Heart left ventricle (tissue), 16 donors: ENCODE measurements at regions not wholly inside any gene's neighbourhood (a gene's known extent, or its start where the extent isn't known, plus 50 kb on each side); places are given as distances from the start of the nearest gene placed in this dataset.

Experiments used
- ATAC-seq, 4 donors: fragments of 200-7000 bp; cut with Tn5 transposase; one replicate each; pipeline ENCODE4 v1.9.1; 2020 to 2022; ENCODE audit warnings: moderate library complexity in 4 of 4, mild to moderate bottlenecking in 3 of 4, moderate number of reproducible peaks in 1 of 4
- DNase-seq, 5 donors: peaks; one replicate each; pipeline ENCODE4 v3.0.0-alpha.2; 2020
- H3K27ac ChIP-seq, 12 donors: fragments of 200-600 bp; sonication (generic) in 4 of 12; one replicate each; pipeline versions ENCODE4 v1.5.0 to v1.8.0; 2016 to 2022; ENCODE audit warnings: mild to moderate bottlenecking in 2 of 12
- H3K27me3 ChIP-seq, 9 donors: fragments of 200-600 bp; sonication (generic) in 2 of 9; one replicate each; pipeline versions ENCODE4 v1.5.1 to v1.8.0; 2016 to 2022; ENCODE audit warnings: mild to moderate bottlenecking in 3 of 9
- H3K36me3 ChIP-seq, 9 donors: fragments of 200-600 bp; sonication (generic) in 2 of 9; one replicate each; pipeline versions ENCODE4 v1.5.0 to v1.8.0; 2018 to 2022; ENCODE audit warnings: mild to moderate bottlenecking in 2 of 9
- H3K4me1 ChIP-seq, 12 donors: fragments of 200-600 bp; sonication (generic) in 4 of 12; one replicate each; pipeline versions ENCODE4 v1.5.0 to v1.8.0; 2016 to 2022; ENCODE audit warnings: mild to moderate bottlenecking in 3 of 12
- H3K4me3 ChIP-seq, 12 donors: fragments of 200-600 bp; sonication (generic) in 4 of 12; one replicate each; pipeline versions ENCODE4 v1.5.0 to v1.8.0; 2017 to 2022; ENCODE audit warnings: mild to moderate bottlenecking in 9 of 12, moderate library complexity in 4 of 12
- H3K9me3 ChIP-seq, 12 donors: fragments of 200-600 bp; sonication (generic) in 4 of 12; one replicate each; pipeline versions ENCODE4 v1.5.0 to v1.8.0; 2016 to 2022; ENCODE audit warnings: mild to moderate bottlenecking in 1 of 12
- CTCF ChIP-seq, 12 donors: fragments of 200-600 bp; sonication (generic) in 4 of 12; IDR thresholded peaks; one replicate each; pipeline versions ENCODE4 v1.5.0 to v1.8.0; 2018 to 2022; ENCODE audit warnings: antibody characterized with exemption in 12 of 12, mild to moderate bottlenecking in 5 of 12
- POLR2A ChIP-seq, 2 donors: fragments of 450-650 bp; IDR thresholded peaks; one replicate each; pipeline ENCODE4 v1.6.1; 2017; ENCODE audit warnings: antibody characterized with exemption in 2 of 2, mild to moderate bottlenecking in 2 of 2, moderate library complexity in 2 of 2
- WGBS, 4 donors: extraction: QIAGEN DNeasy Blood & Tissue Kit in 2 of 4; methylation state at CpG; one replicate each; pipeline versions ENCODE4 v1.1.5 to v1.1.7; 2013 to 2018; 5-methylcytosine and 5-hydroxymethylcytosine counted together
- intact Hi-C, 10 donors: fragments of 100-400 bp; cut with DNase I; formaldehyde crosslinking; loops; one replicate each; pipeline versions ENCODE4 v1.11.1 to v1.14.2; 2022
- donor health status: ischemic (EF 13 %, LVEDD 7.1; RV severe dilation, severe dysfunction).
- donor health status: healthy with polysubstance abuse.
- donor health status: DM: no; HTN: yes; CAD: no.
- donor health status: DM: no; HTN: no; CAD: no.
- donor health status: ischemic (EF 25% LVEDD 6.9; RV normal size, moderate dysfunction).
- donor health status: ischemic (EF 25% LVEDD 5.7; RV mildly dilated, moderate dysfunction).
- donor health status: healthy.
- donor health status: DM: yes; HTN: yes; CAD: no.
- donor health status: ischemic (EF 35%, LVEDD 5.7; RV mildly dilated, moderate dysfunction).
- donor health status: nonischemic (EF 11% LVEDD 7.7; RV severe dilation, severe dysfunction).
- donor health status: DM: yes; HTN: yes; CAD: no.
- donor health status: PGD.
- donor health status: ischemic (EF 29% LVEDD 5.4; RV normal size, mild dysfunction).
- donor health status: nonischemic (EF 23%, LVEDD 6.1; RV moderate dilation, normal function).

GRCh38 chr21:23729331-23729730, 1878.0 kb downstream of the MRPL39 start:
- Histone ChIP-seq H3K9me3 (no peaks in the 10 kb centered on the region), H3K27me3 (no peaks in the 10 kb centered on the region), H3K36me3 (no peaks in the 10 kb centered on the region), H3K4me1 (no peaks in the 10 kb centered on the region), H3K4me3 (no peak overlapping the region), H3K27ac (no peak overlapping the region)
- intact Hi-C loops, result no loop called here
- no peak for ATAC-seq
- TF ChIP-seq CTCF (IDR thresholded peaks at IDR 0.05), result no peak
- no peak for TF ChIP-seq POLR2A (IDR thresholded peaks at IDR 0.05)
- WGBS, 4 donors, result 34 to 54% (median 40%) methylated on average over 2 of the region's 2 CpGs
- DNase-seq, result no peak

DNA sequence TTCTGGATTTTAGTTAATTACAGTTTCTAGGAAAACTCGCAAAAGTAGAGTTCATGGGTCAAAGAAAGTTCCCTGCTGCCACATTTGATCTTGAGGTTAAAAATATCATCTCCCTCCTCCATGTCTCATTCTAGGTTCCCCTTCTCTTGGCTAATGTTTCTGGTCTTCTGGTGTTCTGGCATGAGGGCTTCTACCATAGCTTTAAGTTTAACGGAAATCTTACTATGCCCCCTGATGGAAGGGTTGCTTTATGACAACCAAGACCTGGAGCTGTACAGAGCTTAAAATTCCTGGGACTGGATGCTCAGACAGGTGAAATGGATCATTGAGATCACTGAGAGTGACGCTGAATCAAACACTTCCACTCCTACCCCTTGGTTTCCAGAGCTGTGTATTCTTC, 1881.7 kb downstream of the MRPL39 start:
- TF ChIP-seq POLR2A (IDR thresholded peaks at IDR 0.05) (no peak), CTCF (IDR thresholded peaks at IDR 0.05) (no peak)
- no peak for ATAC-seq
- no peak overlapping the region for H3K27ac ChIP-seq
- no peak overlapping the region for H3K4me3 ChIP-seq
- H3K36me3 ChIP-seq, result no peaks in the 10 kb centered on the region
- DNase-seq, result no peak
- WGBS, 4 donors, result 69 to 75% (median 72%) methylated on average over 3 of the region's 3 CpGs
- H3K9me3 ChIP-seq, result no peaks in the 10 kb centered on the region
- intact Hi-C loops, result no loop called here
- no peaks in the 10 kb centered on the region for H3K4me1 ChIP-seq
- no peaks in the 10 kb centered on the region for H3K27me3 ChIP-seq

DNA sequence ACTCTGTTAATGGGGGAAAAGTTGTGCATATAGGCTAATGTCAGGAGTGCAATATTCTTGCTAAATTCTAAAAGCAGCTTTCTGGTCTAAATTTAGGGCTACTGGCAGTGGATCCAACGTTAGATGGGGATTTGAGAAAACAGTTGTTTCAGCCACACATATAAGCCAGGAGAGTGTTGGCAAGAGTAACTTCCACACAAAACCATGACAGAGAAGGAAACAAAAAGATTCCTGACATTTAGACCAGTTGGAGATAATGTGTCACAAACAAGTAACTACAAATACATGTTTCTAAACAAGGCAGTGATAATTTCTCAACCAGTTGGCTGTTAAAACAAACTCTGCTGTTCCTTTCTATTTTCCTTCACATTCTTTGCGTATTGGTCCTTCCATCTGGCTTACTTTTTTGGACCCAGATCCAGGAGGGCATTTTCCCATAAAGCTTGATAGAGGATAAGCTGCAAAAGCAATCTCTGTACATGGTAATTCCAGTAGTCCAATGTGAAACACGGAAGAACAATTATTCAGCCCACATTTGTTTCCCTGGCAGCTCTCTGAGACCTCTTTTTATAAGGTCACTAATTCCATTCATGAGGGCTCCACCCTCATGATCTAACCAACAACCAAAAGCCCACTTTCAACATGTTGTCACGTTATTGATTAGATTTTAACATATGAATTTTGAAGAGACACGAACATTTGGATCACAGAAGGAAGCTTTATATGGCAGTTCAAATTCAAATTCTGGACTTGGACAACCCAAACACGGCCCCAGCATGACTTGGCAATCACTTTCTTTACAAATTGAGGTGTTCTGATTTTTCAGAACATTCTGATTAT, 1888.6 kb downstream of the MRPL39 start:
- DNase-seq (no peak), ATAC-seq (no peak)
- Histone ChIP-seq H3K9me3 (peaks cover 0 to 6% (median 0%) of the 10 kb centered on the region in 12 donors), H3K27me3 (no peaks in the 10 kb centered on the region), H3K36me3 (no peaks in the 10 kb centered on the region), H3K27ac (no peak overlapping the region), H3K4me1 (no peaks in the 10 kb centered on the region), H3K4me3 (no peak overlapping the region)
- intact Hi-C loops, result no loop called here
- TF ChIP-seq CTCF (IDR thresholded peaks at IDR 0.05) (no peak), POLR2A (IDR thresholded peaks at IDR 0.05) (no peak)
- 57 to 62% (median 61%) methylated on average over 6 of the region's 6 CpGs for WGBS, 4 donors

DNA sequence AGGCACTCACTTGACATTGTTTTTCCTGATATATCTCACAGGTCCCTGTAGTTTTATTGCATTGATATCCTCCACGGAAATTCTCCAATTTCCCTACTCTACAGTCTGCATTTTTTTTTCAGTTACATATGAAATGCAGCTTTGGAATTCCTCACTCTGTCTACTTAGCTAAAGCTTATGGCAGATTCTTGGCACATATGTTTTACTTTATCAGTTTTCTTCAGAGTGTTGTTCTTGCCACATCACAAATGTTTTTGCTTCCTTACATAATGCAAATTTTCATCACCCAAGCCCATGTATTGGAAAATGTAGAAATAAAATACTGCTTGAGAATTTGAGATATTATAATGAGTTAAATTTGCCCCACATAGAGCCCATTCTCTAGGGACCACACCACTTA, 1895.1 kb downstream of the MRPL39 start:
- DNase-seq, result no peak
- TF ChIP-seq POLR2A (IDR thresholded peaks at IDR 0.05), result no peak
- TF ChIP-seq CTCF (IDR thresholded peaks at IDR 0.05), result no peak
- intact Hi-C loops, result no loop called here
- WGBS, 4 donors, result 30 to 48% (median 38%) methylated on average over 1 of the region's 1 CpG
- no peak for ATAC-seq
- no peaks in the 10 kb centered on the region for H3K36me3 ChIP-seq
- H3K4me3 ChIP-seq, result no peak overlapping the region
- H3K4me1 ChIP-seq, result no peaks in the 10 kb centered on the region
- peaks cover 0 to 6% (median 0%) of the 10 kb centered on the region in 12 donors for H3K9me3 ChIP-seq
- H3K27me3 ChIP-seq, result no peaks in the 10 kb centered on the region
- H3K27ac ChIP-seq, result no peak overlapping the region
